GM12878 (cell line): ENCODE measurements at regions not wholly inside any gene's neighbourhood (a gene's known extent, or its start where the extent isn't known, plus 50 kb on each side); places are given as distances from the start of the nearest gene placed in this dataset.
"Not testable (repeated sequence)": the region's sequence is repeated elsewhere in the genome, so short reads cannot be mapped to it uniquely, and the experiment has no call there.

Experiments used
- ATAC-seq: fragments of 200-7000 bp; cut with Tn5 transposase; 3 replicates; pipeline ENCODE4 v1.9.1; 2020; ENCODE audit warnings: mild to moderate bottlenecking, moderate library complexity
- BruUV-seq: library from RNA; stranded (reverse); fragments of 400-500 nt; replicated peaks from 2 replicates; lab custom pipeline; 2021; lab: Mats Ljungman, UMichigan
- CTCF ChIA-PET: fragments of 300-600 bp; sonication (Branson Sonifier 250); formaldehyde crosslinking; extraction: SDS; loops from one replicate; lab custom pipeline; 2021; ENCODE audit warnings: inconsistent platforms; lab: Yijun Ruan, JAX
- POLR2A ChIA-PET: fragments of 350-600 bp; formaldehyde crosslinking; extraction: SDS; loops from one replicate; lab custom pipeline; 2021; ENCODE audit warnings: inconsistent platforms; lab: Charles Lee
- RAD21 ChIA-PET: fragments of 300-600 bp; sonication (Branson Sonifier 250); formaldehyde crosslinking; loops from one replicate; lab custom pipeline; 2023; ENCODE audit warnings: antibody characterized with exemption; ENCODE audit not compliant: unreplicated experiment; lab: Charles Lee
- SMC1A ChIA-PET: fragments of 300-600 bp; sonication (Branson Sonifier 250); formaldehyde crosslinking; loops from one replicate; lab custom pipeline; 2023; ENCODE audit not compliant: unreplicated experiment, uncharacterized antibody; lab: Charles Lee
- DNase-seq: peaks from one replicate; pipeline ENCODE4 v3.0.0-alpha.2; 2011; ENCODE audit warnings: low read depth, low spot score
- FAIRE-seq: peaks from 3 replicates; lab custom pipeline; 2011; peaks lifted over from hg19 to GRCh38; lab: Jason Lieb, UNC
- H2AFZ ChIP-seq: 2 replicates; pipeline ENCODE4 v1.6.0; 2011; ENCODE audit warnings: low read depth, low read length, control low read depth; ENCODE audit not compliant: control insufficient read depth
- H3K27ac ChIP-seq: 2 replicates; pipeline ENCODE4 v1.5.1; 2011; ENCODE audit warnings: control low read depth; ENCODE audit not compliant: control insufficient read depth, insufficient read depth
- H3K27me3 ChIP-seq, 2 experiments: replicated peaks in 1 of 2; 2 replicates each; pipeline versions ENCODE4 v1.6.0 to v1.6.1; 2011; ENCODE audit warnings: low read length in 1 of 2; ENCODE audit not compliant: control insufficient read depth in 2 of 2, insufficient read depth in 2 of 2
- H3K36me3 ChIP-seq, 2 experiments: 2 replicates each; pipeline ENCODE4 v1.5.1; 2011; ENCODE audit warnings: low read length in 1 of 2; ENCODE audit not compliant: control insufficient read depth in 2 of 2, insufficient read depth in 2 of 2
- H3K4me1 ChIP-seq: 2 replicates; pipeline ENCODE4 v1.6.1; 2011; ENCODE audit warnings: mild to moderate bottlenecking, low read length, moderate library complexity, mixed read lengths; ENCODE audit not compliant: control insufficient read depth, insufficient read depth
- H3K4me2 ChIP-seq: 2 replicates; pipeline ENCODE4 v1.6.0; 2011; ENCODE audit warnings: control low read depth; ENCODE audit not compliant: control insufficient read depth, insufficient read depth
- H3K4me3 ChIP-seq: fragments of 200-600 bp; sonication (generic); 2 replicates; pipeline ENCODE4 v1.5.1; 2016
- H3K79me2 ChIP-seq: 2 replicates; pipeline ENCODE4 v1.6.0; 2011; ENCODE audit warnings: low read length; ENCODE audit not compliant: control insufficient read depth, insufficient read depth
- H3K9ac ChIP-seq: 2 replicates; pipeline ENCODE4 v1.8.0; 2011; ENCODE audit warnings: low read length, control low read depth, mixed read lengths; ENCODE audit not compliant: control insufficient read depth, insufficient read depth
- H3K9me3 ChIP-seq: replicated peaks from 3 replicates; pipeline ENCODE4 v1.5.1; 2011; ENCODE audit warnings: mild to moderate bottlenecking, low read length; ENCODE audit not compliant: control insufficient read depth, insufficient read depth
- H4K20me1 ChIP-seq: 2 replicates; pipeline ENCODE4 v1.6.0; 2011; ENCODE audit not compliant: control insufficient read depth, insufficient read depth
- EP300 ChIP-seq, 2 experiments: fragments of 150-350 bp in 1 of 2; IDR thresholded peaks; 2 replicates each; pipeline ENCODE4 v1.6.1; 2011 to 2012; ENCODE audit warnings: low read depth in 2 of 2, low read length in 2 of 2, borderline replicate concordance in 1 of 2, improper control_type of control experiment in 1 of 2, inconsistent platforms in 1 of 2; ENCODE audit not compliant: control insufficient read depth in 1 of 2
- EZH2 ChIP-seq: IDR thresholded peaks from 2 replicates; pipeline ENCODE4 v1.6.1; 2012; ENCODE audit warnings: low read depth, mild to moderate bottlenecking, control low read depth, inconsistent platforms, low read length, borderline replicate concordance; ENCODE audit not compliant: control insufficient read depth
- GABPA ChIP-seq: IDR thresholded peaks from 2 replicates; pipeline ENCODE4 v1.6.1; 2014; ENCODE audit warnings: antibody characterized with exemption, low read depth, mild to moderate bottlenecking, inconsistent platforms
- JUND ChIP-seq: IDR thresholded peaks from 2 replicates; pipeline ENCODE4 v1.6.1; 2012; ENCODE audit warnings: low read depth, mild to moderate bottlenecking, low read length, improper control_type of control experiment, moderate library complexity
- MTA2 ChIP-seq: fragments of 450-650 bp; IDR thresholded peaks from 2 replicates; pipeline ENCODE4 v1.6.1; 2016; ENCODE audit warnings: low read depth, mild to moderate bottlenecking, moderate library complexity
- MTA3 ChIP-seq: IDR thresholded peaks from 2 replicates; pipeline ENCODE4 v1.6.1; 2012; ENCODE audit warnings: low read length, inconsistent platforms, borderline replicate concordance
- SMC3 ChIP-seq: IDR thresholded peaks from 2 replicates; pipeline ENCODE4 v1.6.1; 2011; ENCODE audit warnings: low read length, improper control_type of control experiment, borderline replicate concordance
- SP1 ChIP-seq: IDR thresholded peaks from one replicate; pipeline ENCODE4 v1.6.1; 2011; ENCODE audit warnings: low read depth, low read length
- STAT1 ChIP-seq: fragments of 450-650 bp; conservative IDR thresholded peaks from 2 replicates; pipeline ENCODE4 v1.6.1; 2014; ENCODE audit warnings: antibody characterized with exemption, mild to moderate bottlenecking
- YY1 ChIP-seq: IDR thresholded peaks from 2 replicates; pipeline ENCODE4 v1.6.1; 2011; ENCODE audit warnings: low read depth, mild to moderate bottlenecking, low read length
- ZNF622 ChIP-seq: fragments of 450-650 bp; IDR thresholded peaks from 2 replicates; pipeline ENCODE4 v1.6.1; 2017; ENCODE audit warnings: mild to moderate bottlenecking, inconsistent platforms
- WGBS: methylation state at CpG from one replicate; pipeline ENCODE4 v1.1.6; 2016; ENCODE audit warnings: low lambda C conversion rate; ENCODE audit not compliant: insufficient replicate concordance, insufficient coverage; ENCODE audit errors: missing lambda C conversion rate; 5-methylcytosine and 5-hydroxymethylcytosine counted together
- in situ Hi-C: fragments of 300-500 bp; cut with MboI; formaldehyde crosslinking; loops from 9 replicates; pipeline ENCODE4 v1.14.3; 2018; ENCODE audit warnings: mixed read lengths
- intact Hi-C: fragments of 100-400 bp; cut with micrococcal nuclease; formaldehyde crosslinking; loops from one replicate; pipeline ENCODE4 v1.14.2; 2022; ENCODE audit not compliant: unreplicated experiment
- TF ChIP-seq, protein P1 (sequence below): IDR thresholded peaks from 2 replicates; pipeline ENCODE4 v1.6.1; 2011; ENCODE audit warnings: borderline replicate concordance, low read depth, mild to moderate bottlenecking, moderate library complexity, mixed read lengths, low read length; ENCODE audit not compliant: insufficient read depth; ENCODE audit errors: extremely low read length
- TF ChIP-seq, protein P2 (sequence below): fragments of 450-650 bp; IDR thresholded peaks from 2 replicates; pipeline ENCODE4 v1.6.1; 2018; ENCODE audit warnings: borderline replicate concordance, mild to moderate bottlenecking; ENCODE audit not compliant: partially characterized antibody

DNA sequence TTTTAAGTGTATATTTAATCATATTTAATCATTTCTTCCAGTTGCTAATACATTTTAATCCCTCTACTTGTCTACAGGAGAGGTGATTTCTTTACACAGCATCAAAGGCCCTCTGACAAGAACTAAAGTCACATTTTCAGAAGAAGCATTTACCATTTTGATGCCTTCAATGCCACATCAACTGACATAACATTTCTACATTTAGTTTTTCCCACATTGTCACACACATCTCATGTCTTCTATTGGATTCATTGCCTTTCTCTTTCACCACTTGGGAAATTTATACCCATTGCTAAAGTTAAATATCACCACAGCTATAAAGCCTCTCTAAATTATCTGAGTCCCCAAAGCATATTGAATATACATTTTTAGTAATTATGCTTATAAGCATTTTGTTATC is 1907.5 kb upstream of the CDH9 start:
- H3K36me3 ChIP-seq, result no peaks in the 10 kb centered on the region
- TF ChIP-seq YY1 (no peak), MTA3 (no peak), EP300 (IDR thresholded peaks at IDR 0.05; ENCODE audit: borderline replicate concordance in 1 of 2, control insufficient read depth in 1 of 2, low read depth in 2 of 2, low read length in 2 of 2) (no peak), SMC3 (no peak), STAT1 (no peak), JUND (no peak), GABPA (no peak), SP1 (no peak), ZNF622 (no peak), EZH2 (no peak), MTA2 (no peak)
- TF ChIP-seq, protein P1, sequence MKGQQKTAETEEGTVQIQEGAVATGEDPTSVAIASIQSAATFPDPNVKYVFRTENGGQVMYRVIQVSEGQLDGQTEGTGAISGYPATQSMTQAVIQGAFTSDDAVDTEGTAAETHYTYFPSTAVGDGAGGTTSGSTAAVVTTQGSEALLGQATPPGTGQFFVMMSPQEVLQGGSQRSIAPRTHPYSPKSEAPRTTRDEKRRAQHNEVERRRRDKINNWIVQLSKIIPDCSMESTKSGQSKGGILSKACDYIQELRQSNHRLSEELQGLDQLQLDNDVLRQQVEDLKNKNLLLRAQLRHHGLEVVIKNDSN, result no peak
- TF ChIP-seq, protein P2, sequence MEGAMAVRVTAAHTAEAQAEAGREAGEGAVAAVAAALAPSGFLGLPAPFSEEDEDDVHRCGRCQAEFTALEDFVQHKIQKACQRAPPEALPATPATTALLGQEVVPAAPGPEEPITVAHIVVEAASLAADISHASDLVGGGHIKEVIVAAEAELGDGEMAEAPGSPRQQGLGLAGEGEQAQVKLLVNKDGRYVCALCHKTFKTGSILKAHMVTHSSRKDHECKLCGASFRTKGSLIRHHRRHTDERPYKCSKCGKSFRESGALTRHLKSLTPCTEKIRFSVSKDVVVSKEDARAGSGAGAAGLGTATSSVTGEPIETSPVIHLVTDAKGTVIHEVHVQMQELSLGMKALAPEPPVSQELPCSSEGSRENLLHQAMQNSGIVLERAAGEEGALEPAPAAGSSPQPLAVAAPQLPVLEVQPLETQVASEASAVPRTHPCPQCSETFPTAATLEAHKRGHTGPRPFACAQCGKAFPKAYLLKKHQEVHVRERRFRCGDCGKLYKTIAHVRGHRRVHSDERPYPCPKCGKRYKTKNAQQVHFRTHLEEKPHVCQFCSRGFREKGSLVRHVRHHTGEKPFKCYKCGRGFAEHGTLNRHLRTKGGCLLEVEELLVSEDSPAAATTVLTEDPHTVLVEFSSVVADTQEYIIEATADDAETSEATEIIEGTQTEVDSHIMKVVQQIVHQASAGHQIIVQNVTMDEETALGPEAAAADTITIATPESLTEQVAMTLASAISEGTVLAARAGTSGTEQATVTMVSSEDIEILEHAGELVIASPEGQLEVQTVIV, result no peak
- ChIA-PET SMC1A (no interaction called here), CTCF (no interaction called here), RAD21 (no interaction called here), POLR2A (no interaction called here)
- no peak overlapping the region for H3K27ac ChIP-seq
- FAIRE-seq (no peak), ATAC-seq (no peak), DNase-seq (no peak)
- H3K9ac ChIP-seq, result no peak overlapping the region
- H4K20me1 ChIP-seq, result no peaks in the 10 kb centered on the region
- no peak overlapping the region for H2AFZ ChIP-seq
- BruUV-seq, result no TSS peak
- H3K4me2 ChIP-seq, result no peak overlapping the region
- H3K4me1 ChIP-seq, result no peaks in the 10 kb centered on the region
- intact Hi-C loops (no loop called here), in situ Hi-C loops (no loop called here)
- no peaks in the 10 kb centered on the region for H3K79me2 ChIP-seq
- no peaks in the 10 kb centered on the region for H3K27me3 ChIP-seq
- no peaks in the 10 kb centered on the region for H3K9me3 ChIP-seq
- H3K4me3 ChIP-seq, result no peak overlapping the region

DNA sequence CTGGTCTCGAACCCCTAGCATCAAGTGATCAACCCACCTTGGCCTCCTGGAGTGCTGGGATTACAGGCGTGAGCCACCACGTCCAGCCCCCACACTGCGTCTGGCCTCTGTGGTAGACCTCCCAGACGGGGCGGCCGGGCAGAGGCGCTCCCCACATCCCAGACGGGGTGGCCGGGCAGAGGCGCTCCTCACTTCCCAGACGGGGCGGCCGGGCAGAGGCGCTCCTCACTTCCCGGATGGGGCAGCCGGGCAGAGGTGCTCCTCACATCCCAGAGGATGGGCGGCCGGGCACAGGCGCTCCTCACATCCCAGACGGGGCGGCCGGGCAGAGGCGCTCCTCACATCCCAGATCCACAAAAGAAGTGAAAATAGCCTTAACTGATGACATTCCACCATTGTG is 1891.0 kb upstream of the CDH9 start:
- intact Hi-C loops, RAD21 ChIA-PET, DNase-seq, BruUV-seq, H3K9ac ChIP-seq, H3K4me1 ChIP-seq, ATAC-seq, H3K27ac ChIP-seq, in situ Hi-C loops, CTCF ChIA-PET, H4K20me1 ChIP-seq, H3K4me2 ChIP-seq, FAIRE-seq, SMC1A ChIA-PET, H3K79me2 ChIP-seq, H2AFZ ChIP-seq, H3K27me3 ChIP-seq, H3K36me3 ChIP-seq, H3K4me3 ChIP-seq, POLR2A ChIA-PET, H3K9me3 ChIP-seq: not testable (repeated sequence)
- WGBS, result 64% methylated on average over 18 of the region's 24 CpGs
